ENCODE measurements at regions not wholly inside any gene's neighbourhood (a gene's known extent, or its start where the extent isn't known, plus 50 kb on each side); places are given as distances from the start of the nearest gene placed in this dataset.

DNA sequence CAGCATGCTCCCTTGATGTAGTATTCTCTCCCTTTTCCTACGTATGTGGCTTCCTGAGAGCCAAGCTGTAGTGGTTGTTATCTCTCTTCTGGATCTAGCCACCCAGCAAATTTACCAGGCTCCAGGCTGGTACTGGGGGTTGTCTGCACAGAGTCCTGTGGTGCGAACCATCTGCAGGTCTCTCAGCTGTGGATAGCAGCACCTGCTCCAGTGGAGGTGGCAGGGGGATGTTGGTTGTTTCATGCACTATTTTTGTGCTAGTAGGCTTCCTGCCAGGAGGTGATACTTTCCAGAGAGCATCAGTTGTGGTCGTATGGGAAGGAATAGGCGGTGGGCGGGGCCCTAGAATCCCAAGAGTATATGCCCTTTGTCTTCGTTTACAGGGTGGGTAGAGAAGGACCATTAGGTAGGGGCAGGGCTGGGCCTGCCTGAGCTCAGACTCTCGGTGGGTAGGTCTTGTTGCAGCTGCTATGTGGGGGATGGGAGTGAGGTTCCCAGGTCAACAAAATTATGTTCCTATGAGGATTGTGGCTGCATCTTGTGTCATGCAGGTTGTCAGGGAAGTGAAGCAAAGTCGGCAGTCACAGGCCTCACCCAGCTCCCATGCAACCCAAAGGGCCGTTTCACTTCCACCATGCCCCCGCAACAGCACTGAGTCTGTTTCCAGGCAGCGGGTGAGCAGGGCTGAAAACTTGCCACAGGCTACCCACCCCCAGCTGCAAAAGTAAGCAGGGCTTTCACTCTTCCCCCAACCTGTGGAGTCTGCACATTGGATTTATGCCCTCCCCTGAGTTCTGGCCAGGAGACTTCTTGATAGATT, 1139.5 kb downstream of the BCL11A start:
- no peak overlapping the region for H3K4me3 Mint-ChIP-seq (ENCODE audit: low read depth)
- H3K9me3 Mint-ChIP-seq = peaks cover 5% of the 10 kb centered on the region
- DNase-seq (ENCODE audit: low spot score) = no peak
- intact Hi-C loops (cut with micrococcal nuclease) = no loop called here
- no peak overlapping the region for H3K27ac Mint-ChIP-seq
- no peaks in the 10 kb centered on the region for H3K4me1 Mint-ChIP-seq (ENCODE audit: low read depth)
- no peaks in the 10 kb centered on the region for H3K27me3 Mint-ChIP-seq (ENCODE audit: low read depth)
- no peaks in the 10 kb centered on the region for H3K36me3 Mint-ChIP-seq (ENCODE audit: low read depth)

DNA sequence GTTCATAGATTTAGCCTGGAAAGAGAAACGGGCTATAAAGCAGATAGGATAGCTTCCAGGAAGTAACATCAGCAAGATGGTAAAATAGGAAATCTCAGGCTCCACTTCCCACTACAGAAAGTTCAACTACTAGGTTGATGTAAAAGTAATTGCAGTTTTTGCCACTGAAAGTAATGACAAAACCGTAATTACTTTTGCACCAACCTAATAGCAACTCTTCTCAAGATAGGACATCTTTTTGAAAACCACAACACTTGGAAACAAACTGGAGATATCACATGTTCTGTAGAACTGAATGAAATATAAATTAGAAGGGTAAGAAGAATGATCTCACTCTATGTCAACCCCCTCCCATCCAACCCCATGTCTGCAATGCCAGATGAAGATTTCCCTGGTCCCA, 1154.3 kb downstream of the BCL11A start:
- Mint-ChIP-seq H3K4me3 (ENCODE audit: low read depth) (no peak overlapping the region), H3K27me3 (ENCODE audit: low read depth) (no peaks in the 10 kb centered on the region), H3K36me3 (ENCODE audit: low read depth) (no peaks in the 10 kb centered on the region), H3K9me3 (no peaks in the 10 kb centered on the region), H3K27ac (no peak overlapping the region), H3K4me1 (ENCODE audit: low read depth) (no peaks in the 10 kb centered on the region)
- intact Hi-C loops (cut with micrococcal nuclease) = no loop called here
- no peak for DNase-seq (ENCODE audit: low spot score)

DNA sequence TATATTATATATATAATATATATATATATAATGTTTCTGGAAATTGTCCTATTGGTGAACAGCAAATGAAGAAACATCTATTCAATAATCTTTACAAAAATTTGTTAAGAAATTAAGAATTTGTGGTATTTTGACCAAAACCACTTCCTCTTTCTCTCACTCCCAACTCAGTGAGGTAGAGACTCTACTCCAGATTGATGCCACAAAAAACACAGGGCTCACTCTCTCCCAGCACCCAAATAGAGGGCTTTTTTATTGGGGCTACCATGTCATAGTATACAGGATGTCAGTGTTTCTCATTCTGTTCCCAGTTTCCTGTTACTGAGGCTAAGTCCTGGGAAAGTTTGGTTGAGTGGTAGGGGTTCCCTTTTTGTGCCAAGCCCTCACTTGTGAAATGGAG, 1155.4 kb downstream of the BCL11A start:
- H3K4me3 Mint-ChIP-seq (ENCODE audit: low read depth) = no peak overlapping the region
- H3K9me3 Mint-ChIP-seq = no peaks in the 10 kb centered on the region
- intact Hi-C loops (cut with micrococcal nuclease) = no loop called here
- H3K27me3 Mint-ChIP-seq (ENCODE audit: low read depth) = no peaks in the 10 kb centered on the region
- no peaks in the 10 kb centered on the region for H3K4me1 Mint-ChIP-seq (ENCODE audit: low read depth)
- H3K36me3 Mint-ChIP-seq (ENCODE audit: low read depth) = no peaks in the 10 kb centered on the region
- H3K27ac Mint-ChIP-seq = no peak overlapping the region
- no peak for DNase-seq (ENCODE audit: low spot score)

DNA sequence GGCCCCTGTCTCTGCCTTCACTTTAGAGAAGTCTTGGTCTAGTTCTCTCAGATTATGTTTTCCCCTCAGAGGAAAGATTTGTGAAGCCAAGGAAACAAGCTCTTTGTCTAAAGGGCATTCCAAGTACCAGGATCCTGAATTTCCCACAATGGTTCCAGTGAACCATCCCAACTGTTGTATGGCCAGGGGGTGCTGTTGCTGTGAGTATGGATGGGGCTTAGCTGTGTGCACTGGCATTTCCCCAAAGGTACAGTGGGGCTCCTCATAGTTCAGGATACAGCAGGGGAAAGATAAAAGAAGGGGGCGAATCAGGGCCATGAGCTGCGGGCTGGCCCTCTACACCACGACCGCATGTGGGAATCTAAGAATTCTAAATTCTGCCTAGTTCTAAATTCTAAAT, 1154.0 kb upstream of the FANCL start:
- no peak for DNase-seq (ENCODE audit: low spot score)
- Mint-ChIP-seq H3K36me3 (ENCODE audit: low read depth) (no peaks in the 10 kb centered on the region), H3K27ac (no peak overlapping the region), H3K9me3 (no peaks in the 10 kb centered on the region), H3K4me3 (ENCODE audit: low read depth) (no peak overlapping the region), H3K4me1 (ENCODE audit: low read depth) (no peaks in the 10 kb centered on the region), H3K27me3 (ENCODE audit: low read depth) (no peaks in the 10 kb centered on the region)
- intact Hi-C loops (cut with micrococcal nuclease) = no loop called here

DNA sequence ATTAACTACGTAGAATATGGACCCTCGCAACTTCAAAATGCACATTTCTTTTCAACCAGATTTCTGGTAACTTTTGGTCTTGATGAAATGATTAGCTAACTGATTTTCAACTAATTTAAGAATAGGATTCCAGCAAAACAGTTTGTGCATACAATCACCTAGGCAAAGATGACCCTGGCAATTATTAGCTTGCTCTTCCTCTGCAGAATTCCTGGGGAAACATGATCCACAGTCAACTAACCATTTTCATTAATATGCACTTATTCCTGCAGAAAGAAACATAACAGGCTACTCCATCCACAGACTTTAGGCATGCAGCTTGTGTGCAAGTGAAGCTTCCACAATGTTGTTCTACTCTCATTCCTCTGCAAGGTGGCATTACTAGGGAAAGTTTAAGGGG, 1150.8 kb upstream of the FANCL start:
- DNase-seq (ENCODE audit: low spot score) = no peak
- H3K27me3 Mint-ChIP-seq (ENCODE audit: low read depth) = no peaks in the 10 kb centered on the region
- H3K27ac Mint-ChIP-seq = no peak overlapping the region
- intact Hi-C loops (cut with micrococcal nuclease) = no loop called here
- H3K36me3 Mint-ChIP-seq (ENCODE audit: low read depth) = no peaks in the 10 kb centered on the region
- no peaks in the 10 kb centered on the region for H3K9me3 Mint-ChIP-seq
- no peaks in the 10 kb centered on the region for H3K4me1 Mint-ChIP-seq (ENCODE audit: low read depth)
- no peak overlapping the region for H3K4me3 Mint-ChIP-seq (ENCODE audit: low read depth)

DNA sequence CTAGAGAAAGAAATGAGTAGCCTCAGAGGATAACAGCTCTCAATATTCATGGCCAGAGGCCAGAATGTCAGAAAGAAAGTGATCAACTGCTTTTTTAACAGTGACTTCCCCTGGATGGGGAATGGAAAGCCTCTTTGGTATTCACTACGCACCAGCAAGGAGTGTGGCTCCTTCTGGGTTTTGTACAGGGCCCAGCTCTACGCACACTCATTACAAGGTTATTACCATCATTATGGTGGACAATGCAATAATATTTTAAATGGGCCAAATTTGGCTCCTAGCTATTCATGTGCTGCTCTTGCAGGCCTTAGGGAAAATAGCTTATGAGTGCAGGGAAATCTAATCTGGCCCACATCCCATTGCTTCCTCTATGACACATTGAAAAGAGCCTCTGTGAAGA, 1149.5 kb upstream of the FANCL start:
- H3K9me3 Mint-ChIP-seq = no peaks in the 10 kb centered on the region
- H3K4me3 Mint-ChIP-seq (ENCODE audit: low read depth) = no peak overlapping the region
- intact Hi-C loops (cut with micrococcal nuclease) = no loop called here
- no peaks in the 10 kb centered on the region for H3K4me1 Mint-ChIP-seq (ENCODE audit: low read depth)
- no peak for DNase-seq (ENCODE audit: low spot score)
- no peaks in the 10 kb centered on the region for H3K27me3 Mint-ChIP-seq (ENCODE audit: low read depth)
- H3K27ac Mint-ChIP-seq = no peak overlapping the region
- no peaks in the 10 kb centered on the region for H3K36me3 Mint-ChIP-seq (ENCODE audit: low read depth)

DNA sequence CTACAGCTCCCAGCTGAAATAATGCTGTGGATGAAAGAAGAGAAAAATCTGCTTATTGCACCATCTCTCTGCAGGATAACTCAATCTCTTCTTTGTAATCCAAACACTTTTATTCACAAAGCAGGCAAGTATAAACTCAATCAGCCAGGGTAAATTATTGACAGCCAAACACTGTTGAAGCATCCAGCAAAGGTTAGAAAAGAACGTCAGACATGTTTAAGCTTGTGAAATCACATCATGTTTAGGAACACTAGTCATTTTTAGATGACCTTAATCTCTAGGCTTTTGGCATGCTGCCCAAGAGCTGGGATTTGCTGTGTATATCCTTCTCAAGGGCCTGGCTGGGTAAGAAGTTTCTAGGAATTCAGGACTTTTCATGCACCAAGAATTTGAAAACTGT, 1148.1 kb upstream of the FANCL start:
- intact Hi-C loops (cut with micrococcal nuclease) = no loop called here
- Mint-ChIP-seq H3K36me3 (ENCODE audit: low read depth) (no peaks in the 10 kb centered on the region), H3K27me3 (ENCODE audit: low read depth) (no peaks in the 10 kb centered on the region), H3K27ac (no peak overlapping the region), H3K4me3 (ENCODE audit: low read depth) (no peak overlapping the region), H3K9me3 (no peaks in the 10 kb centered on the region), H3K4me1 (ENCODE audit: low read depth) (no peaks in the 10 kb centered on the region)
- DNase-seq (ENCODE audit: low spot score) = no peak

DNA sequence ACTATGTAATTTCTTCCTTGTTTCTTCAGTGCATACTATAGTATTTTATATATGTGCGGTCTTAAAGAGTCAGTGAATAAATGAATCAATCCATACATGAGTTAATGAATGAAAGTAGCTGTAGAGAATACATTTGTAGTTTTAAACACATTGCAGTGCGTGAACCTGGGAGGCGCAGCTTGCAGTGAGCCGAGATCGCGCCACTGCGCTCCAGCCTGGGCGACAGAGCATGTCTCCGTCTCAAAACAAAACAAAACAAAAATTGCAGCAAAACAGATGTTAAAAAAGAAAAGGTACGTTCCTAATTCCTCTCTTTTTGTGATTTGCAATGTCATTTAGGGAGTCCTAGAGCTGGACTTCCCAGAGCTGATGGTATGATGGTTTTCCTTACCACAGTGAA, 1144.8 kb upstream of the FANCL start:
- no peak for DNase-seq (ENCODE audit: low spot score)
- Mint-ChIP-seq H3K9me3 (no peaks in the 10 kb centered on the region), H3K27ac (no peak overlapping the region), H3K4me1 (ENCODE audit: low read depth) (no peaks in the 10 kb centered on the region), H3K36me3 (ENCODE audit: low read depth) (no peaks in the 10 kb centered on the region), H3K27me3 (ENCODE audit: low read depth) (no peaks in the 10 kb centered on the region), H3K4me3 (ENCODE audit: low read depth) (no peak overlapping the region)
- intact Hi-C loops (cut with micrococcal nuclease) = no loop called here

DNA sequence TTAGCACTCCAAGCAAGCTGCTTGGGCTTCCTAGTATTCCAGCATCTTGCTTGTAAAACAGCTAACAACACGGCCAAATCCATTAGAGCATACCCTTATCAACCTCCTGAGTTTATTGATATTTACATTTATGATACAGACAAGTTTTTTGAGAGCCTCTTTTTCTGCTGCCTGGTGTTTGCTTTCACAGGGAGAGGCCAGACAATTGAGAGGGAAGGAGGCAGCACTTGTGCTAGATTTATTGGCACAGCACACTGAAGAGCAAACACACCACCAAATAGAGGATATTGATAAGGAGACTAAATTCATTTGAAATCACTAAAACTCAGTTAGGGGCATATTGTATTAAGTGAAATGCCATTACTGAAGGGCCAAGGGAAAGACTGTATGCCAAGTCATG, 1142.3 kb upstream of the FANCL start:
- Mint-ChIP-seq H3K27me3 (ENCODE audit: low read depth) (no peaks in the 10 kb centered on the region), H3K4me3 (ENCODE audit: low read depth) (no peak overlapping the region), H3K4me1 (ENCODE audit: low read depth) (no peaks in the 10 kb centered on the region), H3K9me3 (no peaks in the 10 kb centered on the region), H3K36me3 (ENCODE audit: low read depth) (no peaks in the 10 kb centered on the region), H3K27ac (no peak overlapping the region)
- DNase-seq (ENCODE audit: low spot score) = no peak
- intact Hi-C loops (cut with micrococcal nuclease) = no loop called here

DNA sequence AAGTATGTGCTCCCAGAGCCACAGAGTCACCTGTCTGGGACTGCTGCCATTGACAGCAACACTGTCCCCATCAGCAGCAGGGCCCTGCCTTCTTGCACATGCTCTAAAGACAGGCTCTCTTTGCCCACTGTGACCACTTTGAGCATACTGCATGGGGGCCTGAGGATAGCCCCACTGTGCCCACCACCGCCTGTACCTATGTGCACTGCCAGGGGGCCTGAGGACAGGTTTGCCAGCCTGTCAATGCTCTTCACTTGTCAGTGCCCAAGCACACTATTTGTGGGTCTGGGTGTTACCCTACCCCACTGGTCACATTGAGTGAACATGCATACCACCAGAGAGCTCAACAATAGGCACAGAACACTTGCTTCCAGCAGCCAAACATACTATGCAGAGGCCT, 1137.0 kb upstream of the FANCL start:
- H3K27ac Mint-ChIP-seq = no peak overlapping the region
- no peak overlapping the region for H3K4me3 Mint-ChIP-seq (ENCODE audit: low read depth)
- no peaks in the 10 kb centered on the region for H3K9me3 Mint-ChIP-seq
- DNase-seq (ENCODE audit: low spot score) = no peak
- intact Hi-C loops (cut with micrococcal nuclease) = no loop called here
- H3K4me1 Mint-ChIP-seq (ENCODE audit: low read depth) = no peaks in the 10 kb centered on the region
- no peaks in the 10 kb centered on the region for H3K27me3 Mint-ChIP-seq (ENCODE audit: low read depth)
- H3K36me3 Mint-ChIP-seq (ENCODE audit: low read depth) = no peaks in the 10 kb centered on the region

DNA sequence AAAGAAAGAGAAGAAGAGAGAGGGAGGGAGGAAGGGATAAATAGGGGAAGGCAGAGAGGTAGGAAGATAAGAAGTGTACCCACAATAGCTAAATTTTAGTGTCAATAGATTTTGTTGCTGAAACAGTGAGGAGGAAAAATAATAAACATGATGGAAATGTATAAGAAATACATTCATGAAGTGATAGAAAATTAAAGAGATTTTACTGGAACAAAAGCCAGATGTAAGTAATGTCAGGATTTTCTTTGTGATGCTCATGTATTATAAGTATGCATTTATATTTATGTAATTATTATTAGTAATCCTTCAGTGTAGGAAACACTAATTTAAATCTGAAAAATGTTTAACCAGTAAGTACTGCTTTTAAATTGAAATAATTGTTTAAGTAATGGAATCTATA, 1125.2 kb upstream of the FANCL start:
- H3K27ac Mint-ChIP-seq = no peak overlapping the region
- intact Hi-C loops (cut with micrococcal nuclease) = no loop called here

DNA sequence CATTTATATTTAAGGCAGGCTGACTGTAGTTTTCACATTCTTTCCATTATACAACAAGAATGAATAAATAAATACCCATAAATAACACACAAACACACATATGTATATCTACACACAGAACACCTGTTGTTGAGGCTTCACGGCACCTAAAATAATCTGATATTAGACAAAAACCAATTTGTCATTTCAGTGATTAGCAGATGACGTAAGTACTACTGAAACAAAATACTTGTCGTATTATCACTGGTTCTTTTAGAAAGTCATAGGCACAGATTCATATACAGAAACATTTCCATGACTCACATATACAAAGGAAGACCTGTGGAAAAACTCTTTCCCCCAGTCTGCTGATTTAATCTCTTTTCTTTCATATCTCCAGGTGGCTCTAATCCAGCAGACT, 1113.4 kb upstream of the FANCL start:
- no peak for DNase-seq (ENCODE audit: low spot score)
- intact Hi-C loops (cut with micrococcal nuclease) = no loop called here
- Mint-ChIP-seq H3K4me1 (ENCODE audit: low read depth) (no peaks in the 10 kb centered on the region), H3K36me3 (ENCODE audit: low read depth) (no peaks in the 10 kb centered on the region), H3K27ac (no peak overlapping the region), H3K27me3 (ENCODE audit: low read depth) (no peaks in the 10 kb centered on the region), H3K9me3 (peaks cover 4% of the 10 kb centered on the region), H3K4me3 (ENCODE audit: low read depth) (no peak overlapping the region)

More for the DNA sequence above, 1125.2 kb upstream of the FANCL start:
- Mint-ChIP-seq H3K9me3 (no peaks in the 10 kb centered on the region), H3K27me3 (ENCODE audit: low read depth) (no peaks in the 10 kb centered on the region), H3K36me3 (ENCODE audit: low read depth) (no peaks in the 10 kb centered on the region), H3K4me3 (ENCODE audit: low read depth) (no peak overlapping the region), H3K4me1 (ENCODE audit: low read depth) (no peaks in the 10 kb centered on the region)
- DNase-seq (ENCODE audit: low spot score) = no peak

DNA sequence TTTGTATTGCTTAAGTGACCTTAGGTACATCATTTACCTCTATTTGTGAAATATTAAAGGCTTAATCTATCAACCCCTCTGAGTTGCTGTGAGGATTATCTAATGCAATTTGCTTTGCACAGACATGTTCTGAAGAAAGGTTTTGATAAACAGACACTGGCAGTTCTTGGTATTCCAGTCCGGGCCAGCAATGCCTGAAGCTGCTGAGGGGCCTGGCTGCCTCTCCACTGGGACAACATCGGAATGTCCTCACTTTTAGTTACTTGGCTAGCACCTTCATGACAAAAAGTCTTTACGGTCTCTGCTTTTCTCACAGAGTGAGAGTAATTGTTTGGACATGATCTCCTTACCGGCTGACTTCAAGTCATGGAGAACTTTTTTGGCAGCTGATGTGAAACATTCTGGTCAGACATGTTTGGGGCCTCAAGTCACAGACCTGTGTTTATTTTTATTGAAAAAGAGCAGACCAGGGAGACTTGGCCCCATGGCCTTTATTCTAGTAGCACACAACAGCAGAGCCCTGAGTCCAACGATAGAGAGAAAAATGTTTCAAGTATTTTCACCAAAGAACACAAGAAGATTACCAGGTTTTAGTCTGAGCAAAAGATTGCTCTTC, 1112.3 kb upstream of the FANCL start:
- intact Hi-C loops (cut with micrococcal nuclease) = no loop called here
- Mint-ChIP-seq H3K4me1 (ENCODE audit: low read depth) (no peaks in the 10 kb centered on the region), H3K4me3 (ENCODE audit: low read depth) (no peak overlapping the region), H3K36me3 (ENCODE audit: low read depth) (no peaks in the 10 kb centered on the region), H3K27ac (no peak overlapping the region), H3K9me3 (peaks cover 4% of the 10 kb centered on the region), H3K27me3 (ENCODE audit: low read depth) (no peaks in the 10 kb centered on the region)
- DNase-seq (ENCODE audit: low spot score) = no peak
